GM21360 (cell line): ENCODE measurements at regions not wholly inside any gene's neighbourhood (a gene's known extent, or its start where the extent isn't known, plus 50 kb on each side); places are given as distances from the start of the nearest gene placed in this dataset.

Experiments
- ATAC-seq: cut with Tn5 transposase; IDR thresholded peaks from one replicate; pipeline ENCODE4 v1.9.1; 2021; ENCODE audit warnings: mild to moderate bottlenecking, moderate library complexity; ENCODE audit not compliant: unreplicated experiment

DNA sequence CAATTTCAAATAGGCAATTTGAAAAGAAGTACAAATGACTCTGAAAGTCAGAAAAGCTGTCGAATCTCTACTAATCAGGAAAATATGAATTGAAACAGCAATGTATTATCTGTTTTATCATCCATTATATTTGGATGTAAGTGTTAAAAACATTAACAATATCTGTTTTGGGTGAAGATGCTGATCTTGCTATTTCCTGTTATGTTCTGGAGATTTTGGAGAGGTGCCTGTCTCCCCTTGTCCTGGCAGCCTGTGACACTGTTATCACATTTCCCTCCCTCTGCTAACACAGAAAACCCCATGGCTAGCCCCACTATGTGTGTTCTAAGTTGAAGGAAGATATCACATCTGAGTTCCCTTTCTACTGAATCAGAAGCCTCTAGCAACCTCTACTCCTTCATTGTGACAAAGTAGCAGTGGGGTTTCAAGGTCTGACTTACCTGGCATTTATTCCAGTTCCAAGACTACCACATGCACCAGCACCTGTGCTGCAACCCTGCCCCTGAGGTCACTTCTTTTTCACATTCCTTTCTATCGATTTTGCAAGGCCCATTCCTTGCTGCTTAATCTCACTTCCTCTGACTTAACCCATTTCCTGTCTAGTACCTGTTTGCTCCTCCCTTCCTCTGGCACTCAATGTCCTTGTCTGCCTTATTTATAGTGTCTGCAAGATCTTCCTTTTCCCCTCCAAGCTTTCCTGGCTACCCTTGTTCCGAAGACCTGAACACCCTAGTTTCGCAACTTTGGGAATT is 95.5 kb upstream of the COL8A1 start:
- ATAC-seq = no peak

DNA sequence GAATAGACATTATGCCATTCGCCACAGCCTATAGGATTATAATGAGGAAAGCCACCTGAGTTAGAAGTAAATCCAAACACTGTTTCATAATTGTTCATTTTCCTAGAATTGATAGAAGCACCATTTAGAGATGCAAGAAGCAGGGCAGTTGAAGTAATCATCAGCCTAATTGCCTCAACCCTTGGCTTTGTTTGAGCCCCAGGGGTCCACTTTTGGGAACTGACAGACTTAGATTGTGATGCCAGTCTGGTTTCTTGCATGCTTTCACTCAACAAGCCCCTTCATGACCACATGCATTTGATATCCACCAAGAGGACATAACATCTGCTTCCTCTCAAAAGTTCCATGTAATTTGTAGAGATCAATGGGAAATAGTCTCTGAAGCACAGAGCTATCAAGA is 97.2 kb upstream of the COL8A1 start:
- ATAC-seq = no peak

DNA sequence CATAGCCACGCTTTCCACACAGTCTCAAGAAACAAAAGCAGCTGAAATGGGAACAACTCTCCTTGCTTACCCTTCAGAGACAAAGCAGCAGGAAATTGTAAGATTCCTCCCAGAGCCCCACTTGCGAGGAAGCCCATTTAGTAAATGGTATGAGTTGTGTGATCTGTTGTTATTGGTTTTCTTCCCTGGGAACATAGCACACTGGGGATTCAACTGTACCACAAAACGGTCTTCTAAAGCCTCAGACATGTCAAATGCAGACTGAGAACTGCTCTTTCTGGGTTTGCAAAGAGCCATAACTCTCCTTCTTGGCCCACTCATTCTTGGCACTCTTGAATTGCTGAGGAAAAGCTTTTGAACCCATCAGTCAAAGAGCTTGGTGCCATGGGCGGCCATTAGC is 101.0 kb upstream of the COL8A1 start:
- ATAC-seq = no peak

DNA sequence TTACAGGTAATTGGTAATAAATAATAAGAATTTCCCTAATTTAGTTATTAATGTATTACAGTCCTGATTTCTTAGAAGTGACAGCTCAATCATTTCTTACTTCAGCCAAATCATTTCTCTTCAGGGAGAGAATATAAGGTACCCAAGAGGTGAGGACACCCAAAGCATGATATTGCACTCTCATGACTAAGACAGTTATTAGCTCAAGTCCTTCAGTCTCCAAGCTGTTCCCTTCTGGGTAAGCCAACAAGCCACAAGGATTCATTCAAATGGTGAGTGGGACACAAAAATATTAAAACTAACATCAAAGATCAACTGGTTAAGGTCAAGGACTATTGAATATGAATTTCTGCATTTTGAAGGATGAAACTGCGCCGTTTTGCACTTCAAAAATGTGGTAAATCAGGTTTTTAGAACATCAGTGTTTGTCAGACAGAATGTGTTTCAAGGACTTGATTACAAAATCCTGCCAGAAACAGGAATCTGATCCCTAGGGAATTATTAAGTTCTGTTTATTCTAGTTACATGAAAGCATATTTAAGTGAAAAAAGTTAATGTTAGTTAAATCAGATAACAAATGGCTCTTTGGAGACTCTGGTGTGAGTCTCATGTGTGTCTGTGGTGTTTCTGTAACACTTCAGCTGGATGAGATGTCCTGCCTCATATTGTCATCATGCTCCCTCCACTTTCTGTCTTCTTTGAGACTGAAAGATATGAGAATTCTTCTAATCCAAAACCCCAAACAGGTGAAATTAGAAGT is 101.7 kb upstream of the COL8A1 start:
- no peak for ATAC-seq

DNA sequence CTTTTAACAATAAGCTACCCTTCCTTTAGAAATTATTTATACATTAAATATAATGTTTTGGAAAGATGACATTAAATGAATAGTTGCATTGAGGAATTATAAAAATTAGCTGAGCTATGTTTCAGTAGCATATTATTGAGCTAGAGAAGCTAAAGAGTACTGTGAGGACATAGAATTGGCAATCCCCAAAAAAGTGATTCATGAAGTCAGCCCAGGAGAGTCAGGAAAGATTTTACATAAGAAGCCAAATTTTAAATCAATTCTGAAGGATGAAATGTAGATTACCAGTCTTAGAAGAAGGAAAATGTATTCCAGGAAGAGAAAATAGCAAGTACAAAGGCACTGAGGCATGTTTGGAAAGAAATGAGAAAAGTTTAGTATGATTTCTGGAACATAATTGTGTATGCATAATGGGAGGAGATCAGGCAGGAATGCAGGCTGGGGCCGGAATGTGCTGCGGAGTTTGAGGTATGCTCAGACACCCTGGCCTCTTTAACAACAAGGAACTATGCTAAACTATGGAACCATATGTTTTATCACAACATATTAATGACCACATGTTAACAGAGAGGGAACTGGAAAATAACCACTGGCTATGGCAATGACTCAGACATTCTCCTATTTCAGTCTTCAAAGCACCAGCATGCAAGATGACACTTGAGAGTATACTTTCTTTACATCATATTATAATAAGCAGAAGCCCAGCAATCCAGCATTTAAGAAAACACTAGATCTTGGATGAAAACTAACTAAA is 103.3 kb upstream of the COL8A1 start:
- ATAC-seq = peak; percentile 56

- no peak for ATAC-seq
Measured at GRCh38 chr3:99532246-99532645, 106.1 kb upstream of the COL8A1 start.

DNA sequence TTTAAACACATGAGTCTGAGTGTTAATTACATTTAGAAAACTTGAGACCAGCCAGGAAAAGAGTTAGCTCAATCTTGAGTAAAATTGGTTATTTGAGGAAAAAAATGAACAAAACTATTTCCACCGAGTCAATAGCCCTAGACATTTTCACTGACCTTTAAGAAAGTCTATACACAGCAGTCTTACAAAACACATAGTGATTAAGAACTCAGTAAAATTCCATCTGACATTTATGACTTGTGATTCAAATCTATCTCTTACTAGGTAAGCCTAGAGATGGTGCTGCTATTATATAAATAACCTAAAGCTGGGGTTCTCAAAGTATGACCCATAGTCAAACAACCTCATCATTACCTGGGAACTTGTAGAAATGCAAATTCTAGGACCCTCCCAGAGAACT is 109.1 kb upstream of the COL8A1 start:
- no peak for ATAC-seq

DNA sequence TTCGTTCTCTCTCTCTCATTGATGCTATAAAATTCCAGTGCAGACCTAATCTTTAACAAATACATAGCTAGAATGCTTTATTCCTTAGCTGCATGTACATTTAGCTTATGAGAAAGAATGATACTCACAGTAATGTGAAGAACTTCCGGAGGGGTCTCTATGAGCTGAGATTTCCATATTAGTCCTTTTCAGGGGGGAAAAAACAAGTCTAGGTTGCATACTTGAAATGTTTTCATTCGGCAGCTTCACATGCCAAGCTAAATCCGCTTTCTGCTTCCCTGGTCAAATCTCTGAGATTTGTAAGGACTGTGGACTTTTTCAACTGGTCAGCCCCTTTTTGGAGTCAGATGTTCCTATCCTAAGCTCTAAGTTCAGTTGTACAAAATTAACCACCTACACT is 111.5 kb upstream of the COL8A1 start:
- ATAC-seq = no peak

DNA sequence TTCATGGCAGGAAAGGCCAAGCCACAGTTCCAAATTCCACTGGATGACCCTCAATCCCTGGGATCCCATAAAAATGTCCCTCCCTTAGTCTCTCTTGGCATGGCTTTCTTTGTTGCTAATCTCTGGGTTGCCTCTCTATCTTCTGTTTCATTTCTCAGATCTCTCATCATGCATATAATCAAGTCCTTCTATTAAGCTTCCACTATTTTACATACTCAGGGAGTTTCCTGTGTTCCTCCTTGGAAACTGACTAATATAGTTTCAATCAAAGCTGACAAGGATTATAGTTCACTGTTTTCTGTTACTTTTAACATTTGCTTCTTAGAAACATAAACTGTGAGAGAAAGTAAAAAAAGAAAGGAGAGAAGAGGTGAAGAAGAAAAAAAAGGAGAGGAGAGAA is 113.8 kb upstream of the COL8A1 start:
- ATAC-seq = no peak

GRCh38 chr3:99523431-99524127 is 114.8 kb upstream of the COL8A1 start:
- no peak for ATAC-seq

DNA sequence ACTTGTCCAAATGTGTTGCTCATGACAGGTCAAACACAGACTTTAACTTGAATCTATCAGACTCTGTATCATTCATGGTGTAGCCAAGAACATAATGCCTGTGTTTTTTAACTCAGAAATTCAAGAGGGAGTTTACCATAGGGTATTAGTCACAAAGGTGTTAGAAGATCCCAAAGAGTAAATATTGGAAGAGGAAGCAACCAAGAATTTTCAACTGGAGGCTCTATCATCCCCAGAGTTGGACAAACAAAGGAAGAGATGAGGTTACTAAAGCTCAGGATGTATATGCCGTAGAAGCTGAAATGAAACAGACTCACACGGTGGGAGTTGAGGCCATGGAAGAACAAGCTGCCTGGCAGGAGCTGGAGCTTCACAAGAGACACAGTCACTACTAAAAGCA is 116.2 kb upstream of the COL8A1 start:
- no peak for ATAC-seq

GRCh38 chr3:99521551-99521950 is 116.8 kb upstream of the COL8A1 start:
- no peak for ATAC-seq

DNA sequence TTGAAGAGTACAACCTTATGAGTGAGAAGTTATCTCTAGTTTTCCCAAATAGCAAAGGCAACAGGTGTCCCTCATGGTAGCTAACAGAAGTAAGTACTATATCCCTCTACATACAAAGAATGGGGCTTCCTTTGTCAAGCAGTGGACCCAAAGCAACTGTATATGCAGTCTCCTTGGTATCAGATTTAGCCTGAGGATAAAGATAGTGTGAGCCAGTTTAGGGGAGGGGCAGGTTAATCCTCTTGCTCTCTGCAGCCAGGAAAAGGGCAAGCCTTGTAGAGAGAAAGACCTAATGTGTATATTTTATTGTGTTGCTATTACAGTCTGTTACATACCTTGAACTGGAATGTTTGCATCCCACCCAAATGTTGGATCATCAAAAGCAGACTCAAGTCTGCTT is 117.9 kb upstream of the COL8A1 start:
- no peak for ATAC-seq

GRCh38 chr3:99516936-99517335 is 121.5 kb upstream of the COL8A1 start:
- ATAC-seq = no peak

DNA sequence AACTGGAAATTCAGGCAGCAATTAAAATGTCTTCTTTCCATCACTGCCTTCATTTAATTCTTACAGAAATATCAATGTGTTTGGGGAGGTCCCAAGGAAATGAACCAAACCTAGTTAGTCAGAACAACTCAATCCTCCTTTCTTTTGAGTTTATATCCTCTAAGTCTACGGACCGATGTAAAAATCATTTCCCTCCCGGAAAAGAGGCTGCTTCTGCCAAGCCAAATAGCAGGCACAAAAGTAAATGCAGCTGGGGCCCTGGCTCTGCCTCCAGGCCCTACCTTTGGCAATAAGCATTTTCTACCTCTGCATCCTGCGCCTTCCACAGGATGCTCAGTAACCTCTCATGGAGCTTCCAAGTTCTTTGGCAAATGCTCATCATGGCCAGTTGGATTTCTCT is 122.5 kb upstream of the COL8A1 start:
- no peak for ATAC-seq

DNA sequence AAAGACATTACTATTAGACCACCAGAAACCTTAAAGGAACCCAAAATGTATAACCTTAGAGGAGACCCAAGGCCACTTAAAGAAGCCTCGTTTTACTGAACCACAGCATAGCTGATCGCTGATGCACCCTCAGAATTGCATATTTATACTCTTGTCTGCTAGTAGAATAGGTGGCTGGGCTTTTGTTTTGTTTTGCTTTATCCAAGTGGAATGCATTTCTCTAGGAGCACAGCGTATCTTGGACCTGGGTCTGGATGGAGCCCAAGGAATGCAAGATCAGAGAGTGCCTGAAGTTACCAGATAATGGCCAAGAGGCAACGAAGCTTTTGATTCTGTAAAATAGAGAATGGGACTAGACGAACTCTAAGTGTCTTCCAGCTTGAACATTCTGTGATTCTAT is 129.2 kb upstream of the COL8A1 start:
- no peak for ATAC-seq

DNA sequence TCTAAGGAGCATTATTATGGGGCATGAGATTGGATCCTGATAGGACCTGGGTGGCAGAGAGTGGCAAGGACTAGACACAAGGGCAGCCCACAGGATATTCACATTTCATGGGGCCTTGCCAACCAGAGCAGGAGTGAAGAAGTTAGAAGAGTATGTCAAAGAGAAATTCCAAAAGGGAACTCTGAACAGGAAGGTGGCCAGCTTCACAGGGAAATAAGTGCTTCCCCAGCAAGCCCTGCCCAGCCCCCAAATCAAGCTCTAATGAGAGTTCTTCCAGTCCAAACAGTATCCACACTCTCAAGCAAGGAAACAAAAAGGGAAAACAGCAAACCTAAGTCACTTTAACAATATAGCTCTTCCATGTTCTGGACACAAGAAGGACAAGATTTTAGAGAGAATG is 130.2 kb upstream of the COL8A1 start:
- ATAC-seq = no peak

- ATAC-seq = peak; percentile 99
Measured at GRCh38 chr3:99505646-99506269, 132.6 kb upstream of the COL8A1 start.

DNA sequence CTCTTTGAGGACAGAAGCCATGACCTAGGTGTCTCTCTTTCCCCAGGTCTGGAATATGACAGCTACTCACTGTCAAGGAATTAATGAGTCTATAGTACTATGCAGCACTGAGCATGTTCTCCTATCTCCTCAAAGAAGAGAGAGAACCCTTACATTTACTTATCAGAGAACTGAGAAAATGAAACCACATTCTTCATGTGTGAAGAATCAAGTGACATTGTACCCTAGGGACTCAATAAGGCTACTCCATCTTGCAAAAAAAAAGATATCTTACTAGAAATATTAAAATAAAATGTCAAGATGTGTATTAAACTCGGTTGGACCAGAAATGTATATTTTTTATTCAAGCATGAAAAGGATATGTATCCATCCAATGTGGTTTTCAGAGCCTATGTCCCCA is 133.2 kb upstream of the COL8A1 start:
- ATAC-seq = no peak

DNA sequence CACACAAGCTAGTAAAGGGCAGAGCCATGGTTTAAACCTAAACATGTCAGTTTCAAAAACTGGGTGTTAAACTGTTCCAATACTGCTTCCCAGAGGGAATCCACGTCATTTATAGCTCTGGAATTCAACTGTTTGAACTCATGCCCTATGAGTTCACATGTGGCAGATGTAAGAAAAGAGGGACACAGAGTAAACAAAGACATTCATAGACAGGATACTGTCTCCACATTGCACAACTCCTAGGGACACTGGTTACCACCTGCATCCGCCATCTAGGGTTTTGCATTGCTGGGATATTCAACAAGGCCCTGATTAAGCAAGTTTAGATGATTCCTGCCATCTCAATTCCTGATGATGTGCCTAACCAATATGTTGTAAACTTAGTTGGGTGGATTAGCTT is 134.1 kb upstream of the COL8A1 start:
- ATAC-seq = no peak

- ATAC-seq = no peak
Measured at GRCh38 chr3:99503350-99503749, 135.0 kb upstream of the COL8A1 start.
